Spinal cord (tissue), 9 donors: ENCODE measurements at regions not wholly inside any gene's neighbourhood (a gene's known extent, or its start where the extent isn't known, plus 50 kb on each side); places are given as distances from the start of the nearest gene placed in this dataset.

Experiments
- DNase-seq, 6 donors: peaks; one replicate each; pipeline versions ENCODE4 v3.0.0 to v3.0.0-alpha.2; 2013 to 2015; ENCODE audit warnings: low spot score in 6 of 6, low read depth in 4 of 6
- H3K27ac ChIP-seq: one replicate; pipeline ENCODE4 v1.5.1; 2013; ENCODE audit warnings: low read depth, low read length, control low read depth
- H3K27me3 ChIP-seq: one replicate; pipeline ENCODE4 v1.6.1; 2013; ENCODE audit warnings: low read length; ENCODE audit not compliant: control insufficient read depth, insufficient read depth
- H3K36me3 ChIP-seq: one replicate; pipeline ENCODE4 v1.6.1; 2013; ENCODE audit warnings: low read length; ENCODE audit not compliant: control insufficient read depth, insufficient read depth
- H3K4me1 ChIP-seq: one replicate; pipeline ENCODE4 v1.6.1; 2013; ENCODE audit warnings: low read length; ENCODE audit not compliant: control insufficient read depth, insufficient read depth
- H3K4me3 ChIP-seq: one replicate; pipeline ENCODE4 v1.5.1; 2013; ENCODE audit warnings: low read depth, low read length, control low read depth
- H3K9me3 ChIP-seq: one replicate; pipeline ENCODE4 v1.6.1; 2013; ENCODE audit warnings: low read length; ENCODE audit not compliant: control insufficient read depth, insufficient read depth
- WGBS: methylation state at CpG from one replicate; pipeline ENCODE4 v1.1.5; 2013; ENCODE audit warnings: missing lambda C conversion rate; ENCODE audit not compliant: insufficient coverage; 5-methylcytosine and 5-hydroxymethylcytosine counted together
- donor health status: healthy.

DNA sequence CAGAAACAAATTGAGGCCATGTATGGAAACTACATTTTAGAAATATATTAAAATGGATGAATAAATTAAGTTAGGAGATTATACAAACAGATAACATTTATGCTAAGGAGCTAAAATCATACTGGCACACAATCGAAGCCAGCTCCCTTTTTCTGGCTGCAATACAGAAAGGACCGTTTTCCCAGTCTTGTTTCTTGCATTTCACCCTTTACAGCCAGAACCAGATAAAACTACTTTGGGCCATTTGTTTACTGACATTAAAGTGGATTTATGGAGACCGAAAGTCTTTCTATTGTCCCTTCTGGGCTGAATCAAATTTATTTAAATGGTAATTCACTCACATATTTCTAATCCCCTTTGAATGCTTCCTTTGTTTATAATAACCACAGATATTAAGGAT lies 50.1 kb upstream of the CNTN3 start:
- WGBS: no CpG with 5 or more reads among the region's 3 CpGs
- Histone ChIP-seq H3K27me3 (no peaks in the 10 kb centered on the region), H3K36me3 (no peaks in the 10 kb centered on the region), H3K4me1 (no peaks in the 10 kb centered on the region), H3K4me3 (no peak overlapping the region), H3K9me3 (no peaks in the 10 kb centered on the region), H3K27ac (no peak overlapping the region)
- DNase-seq: peak in 2 of 6 donors; percentile 22 to 70
